RWPE1 (cell line): ENCODE measurements at regions not wholly inside any gene's neighbourhood (a gene's known extent, or its start where the extent isn't known, plus 50 kb on each side); places are given as distances from the start of the nearest gene placed in this dataset.

ENCODE experiments used
- CTCF ChIA-PET: fragments of 350-600 bp; sonication (Branson Sonifier 250); formaldehyde crosslinking; extraction: SDS; loops from one replicate; lab custom pipeline; 2021; lab: Yijun Ruan, JAX
- POLR2A ChIA-PET: fragments of 400-600 bp; formaldehyde crosslinking; extraction: SDS; loops from one replicate; lab custom pipeline; 2020; ENCODE audit warnings: antibody characterized with exemption; ENCODE audit not compliant: low non-redundant PET; lab: Yijun Ruan, JAX
- DNase-seq: peaks from one replicate; pipeline ENCODE4 v3.0.0; 2012; ENCODE audit warnings: low spot score
- H3K27ac ChIP-seq: fragments of 450-650 bp; 2 replicates; pipeline ENCODE4 v1.5.1; 2017
- TF ChIP-seq, protein P1 (sequence below): fragments of 450-650 bp; conservative IDR thresholded peaks from 2 replicates; pipeline ENCODE4 v1.5.1; 2017; ENCODE audit warnings: low read depth, mild to moderate bottlenecking

DNA sequence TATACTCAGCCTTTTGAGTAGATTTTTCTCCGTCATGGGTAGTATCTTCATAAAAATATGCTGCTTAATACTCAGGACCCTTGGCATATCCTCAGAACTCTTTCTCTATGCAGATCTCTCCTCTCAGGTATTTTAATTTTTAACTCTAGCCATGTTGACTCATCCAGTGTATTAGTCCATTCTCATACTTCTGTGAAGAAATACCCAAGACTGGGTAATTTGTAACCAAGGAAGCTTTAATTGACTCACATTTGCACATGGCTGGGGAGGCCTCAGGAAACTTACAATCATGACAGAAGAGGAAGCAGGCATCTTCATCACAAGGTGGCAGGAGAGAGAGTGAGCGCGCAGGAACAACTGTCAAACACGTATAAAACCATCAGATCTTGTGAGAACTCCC is 129.3 kb upstream of the CD96 start:
- ChIA-PET CTCF (no interaction called here), POLR2A (no interaction called here)
- no peak for DNase-seq
- TF ChIP-seq, protein P1, sequence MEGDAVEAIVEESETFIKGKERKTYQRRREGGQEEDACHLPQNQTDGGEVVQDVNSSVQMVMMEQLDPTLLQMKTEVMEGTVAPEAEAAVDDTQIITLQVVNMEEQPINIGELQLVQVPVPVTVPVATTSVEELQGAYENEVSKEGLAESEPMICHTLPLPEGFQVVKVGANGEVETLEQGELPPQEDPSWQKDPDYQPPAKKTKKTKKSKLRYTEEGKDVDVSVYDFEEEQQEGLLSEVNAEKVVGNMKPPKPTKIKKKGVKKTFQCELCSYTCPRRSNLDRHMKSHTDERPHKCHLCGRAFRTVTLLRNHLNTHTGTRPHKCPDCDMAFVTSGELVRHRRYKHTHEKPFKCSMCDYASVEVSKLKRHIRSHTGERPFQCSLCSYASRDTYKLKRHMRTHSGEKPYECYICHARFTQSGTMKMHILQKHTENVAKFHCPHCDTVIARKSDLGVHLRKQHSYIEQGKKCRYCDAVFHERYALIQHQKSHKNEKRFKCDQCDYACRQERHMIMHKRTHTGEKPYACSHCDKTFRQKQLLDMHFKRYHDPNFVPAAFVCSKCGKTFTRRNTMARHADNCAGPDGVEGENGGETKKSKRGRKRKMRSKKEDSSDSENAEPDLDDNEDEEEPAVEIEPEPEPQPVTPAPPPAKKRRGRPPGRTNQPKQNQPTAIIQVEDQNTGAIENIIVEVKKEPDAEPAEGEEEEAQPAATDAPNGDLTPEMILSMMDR = no peak
- H3K27ac ChIP-seq = no peak overlapping the region

DNA sequence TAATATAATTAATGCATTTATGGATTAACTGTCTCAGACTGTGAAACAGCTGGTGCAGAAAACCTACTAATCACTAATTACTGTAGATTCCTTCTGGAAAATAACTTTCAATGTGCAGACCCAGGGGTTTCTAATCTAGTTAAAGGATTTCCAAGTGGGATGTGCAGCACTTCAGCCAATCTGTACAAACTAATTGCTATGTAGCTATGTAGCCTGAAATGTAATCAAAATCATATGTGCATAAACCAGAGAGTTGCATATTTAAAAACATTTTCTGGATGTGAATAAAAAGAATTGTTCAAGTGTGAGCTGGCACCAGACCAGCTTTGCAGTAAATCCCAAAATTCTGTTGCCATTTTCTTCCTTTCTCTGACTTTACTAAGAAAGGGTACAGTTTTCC is 127.5 kb upstream of the CD96 start:
- H3K27ac ChIP-seq = no peak overlapping the region
- TF ChIP-seq, protein P1 = no peak
- CTCF ChIA-PET = interaction anchor here (0.6 kb wide), 2 partner anchors 66 to 205 kb away, joined by 3 to 4 read pairs; no protein-coding TSS in a partner anchor
- POLR2A ChIA-PET = no interaction called here
- DNase-seq = no peak

DNA sequence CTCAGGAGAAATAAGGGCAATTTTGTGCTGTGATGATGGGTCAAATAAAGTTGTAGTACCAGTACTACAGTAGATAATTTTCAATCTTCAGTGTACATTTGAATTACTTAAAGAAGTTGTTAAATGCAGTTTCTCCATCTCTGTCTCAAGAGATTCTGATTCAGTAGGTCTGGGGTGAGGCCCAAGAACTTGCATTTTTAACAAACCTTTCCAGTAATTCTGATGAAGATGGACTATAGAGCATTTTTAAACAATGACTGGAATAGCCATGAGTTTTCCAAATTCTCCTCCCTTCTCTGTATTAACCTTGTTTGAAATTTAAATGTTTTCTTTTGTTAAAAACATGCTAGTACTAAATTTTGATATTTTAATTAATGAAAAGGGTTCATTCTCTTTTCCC is 127.0 kb upstream of the CD96 start:
- ChIA-PET CTCF (interaction anchor here (0.6 kb wide), 2 partner anchors 65 to 205 kb away, joined by 3 to 4 read pairs; no protein-coding TSS in a partner anchor), POLR2A (no interaction called here)
- TF ChIP-seq, protein P1 = no peak
- H3K27ac ChIP-seq = no peak overlapping the region
- DNase-seq = no peak

DNA sequence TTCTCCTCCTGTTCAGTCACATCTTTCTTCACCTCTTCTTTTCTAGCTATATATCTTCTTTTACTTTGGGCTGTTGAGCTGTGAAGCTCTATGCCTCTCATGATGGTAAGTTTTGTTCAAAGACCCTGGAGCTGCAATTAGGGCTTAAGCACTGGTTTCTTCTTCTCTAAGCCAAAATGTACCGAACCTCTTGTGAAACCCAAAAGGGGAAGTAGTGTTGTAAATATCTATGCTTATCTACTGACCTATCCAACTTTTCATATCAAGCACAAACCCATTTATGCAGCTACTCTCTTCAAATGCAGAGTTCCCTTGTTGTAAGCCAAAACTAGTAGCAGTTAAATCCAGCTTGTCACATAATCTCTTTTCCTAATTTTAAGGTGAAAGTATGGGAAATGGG is 123.6 kb upstream of the CD96 start:
- POLR2A ChIA-PET = no interaction called here
- no peak for DNase-seq
- H3K27ac ChIP-seq = no peak overlapping the region
- TF ChIP-seq, protein P1 = no peak
- CTCF ChIA-PET = interaction anchor here (0.7 kb wide), 1 partner anchor 32 kb away, joined by 3 read pairs; no protein-coding TSS in a partner anchor

DNA sequence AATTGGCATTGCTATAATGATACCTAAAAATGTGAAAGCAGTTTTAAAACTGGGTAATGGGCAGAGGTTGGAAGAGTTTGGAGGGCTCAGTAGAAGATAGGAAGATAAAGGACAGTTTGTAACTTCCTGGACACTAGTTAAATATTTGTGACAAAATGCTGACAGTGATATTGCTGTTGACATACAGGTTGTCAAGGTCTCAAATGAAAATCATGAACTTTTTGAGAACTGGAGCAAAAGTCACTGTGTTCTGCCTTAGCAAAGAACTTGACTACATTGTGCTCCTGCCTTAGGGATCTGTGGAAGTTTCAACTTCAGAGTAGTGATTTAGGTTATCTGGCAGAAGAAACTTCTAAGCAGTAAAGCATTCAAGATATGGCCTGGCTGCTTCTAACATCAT is 113.7 kb upstream of the CD96 start:
- POLR2A ChIA-PET = no interaction called here
- no peak for DNase-seq

DNA sequence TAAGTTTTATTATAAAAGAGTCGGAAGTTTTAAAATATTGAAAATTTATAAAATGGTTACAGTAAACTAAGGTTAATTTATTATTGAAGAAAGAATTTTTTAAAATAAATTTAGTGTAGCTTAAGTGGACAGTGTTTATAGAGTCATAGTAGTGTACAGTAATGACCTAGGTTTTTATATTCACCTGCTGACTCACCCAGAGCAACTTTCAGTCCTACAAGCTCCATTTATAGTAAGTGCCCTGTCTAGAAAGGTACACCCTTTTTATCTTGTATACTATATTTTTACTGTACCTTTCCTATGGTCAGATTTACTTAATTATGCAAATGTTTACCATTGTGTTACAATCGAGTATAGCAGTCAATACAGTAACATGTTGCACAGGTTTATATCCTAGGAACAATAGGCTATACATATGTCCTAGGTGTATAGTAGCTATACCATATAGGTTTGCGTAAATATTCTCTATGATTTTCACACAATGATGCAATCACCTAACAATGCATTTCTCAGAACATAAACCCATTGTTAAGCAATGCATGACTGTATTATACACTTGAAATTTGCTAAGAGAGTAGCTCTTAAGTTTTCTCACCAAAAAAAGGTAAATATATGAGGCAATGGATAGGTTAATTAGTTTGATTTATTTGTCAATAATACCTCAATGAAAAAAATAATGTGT is 106.9 kb upstream of the CD96 start:
- POLR2A ChIA-PET = no interaction called here

More for the DNA sequence above, 113.7 kb upstream of the CD96 start:
- H3K27ac ChIP-seq = no peak overlapping the region
- CTCF ChIA-PET = no interaction called here
- TF ChIP-seq, protein P1 = no peak

More for the DNA sequence above, 106.9 kb upstream of the CD96 start:
- CTCF ChIA-PET = no interaction called here
- TF ChIP-seq, protein P1 = no peak
- no peak for DNase-seq
- no peak overlapping the region for H3K27ac ChIP-seq
